ENCODE measurements at regions not wholly inside any gene's neighbourhood (a gene's known extent, or its start where the extent isn't known, plus 50 kb on each side); places are given as distances from the start of the nearest gene placed in this dataset.
A peak's percentile ranks its signal among the peaks of the same experiment; 100 is the strongest.
"Not testable (repeated sequence)": the region's sequence is repeated elsewhere in the genome, so short reads cannot be mapped to it uniquely, and the experiment has no call there.

GRCh38 chr6:167216390-167217050, 58.7 kb upstream of the GPR31 start:
- not testable (repeated sequence) for H3K4ac ChIP-seq (ENCODE audit: low read length); H2BK12ac ChIP-seq (ENCODE audit: low read length); H2BK120ac ChIP-seq (ENCODE audit: low read depth, low read length); H3K14ac ChIP-seq (ENCODE audit: low read length); H3K79me1 ChIP-seq (ENCODE audit: low read depth, low read length); H3K27me3 ChIP-seq (ENCODE audit: control insufficient read depth in 3 of 3, insufficient read depth in 3 of 3, low read depth in 1 of 3, low read length in 3 of 3); H3K4me3 ChIP-seq (ENCODE audit: low read length in 2 of 2); H4K91ac ChIP-seq (ENCODE audit: low read depth, low read length, poor library complexity); H3K27ac ChIP-seq (replicated peaks; ENCODE audit: low read length); H2AK5ac ChIP-seq (ENCODE audit: low read depth, low read length); H2AFZ ChIP-seq (ENCODE audit: low read length); H3K4me1 ChIP-seq (ENCODE audit: control insufficient read depth in 2 of 2, insufficient read depth in 1 of 2, low read depth in 1 of 2, low read length in 2 of 2); H3K4me2 ChIP-seq (ENCODE audit: insufficient read depth, low read length, poor library complexity, severe bottlenecking); H3K18ac ChIP-seq (ENCODE audit: low read length); H2BK15ac ChIP-seq (ENCODE audit: low read length); H2BK5ac ChIP-seq (ENCODE audit: low read length); H4K8ac ChIP-seq (ENCODE audit: low read depth, low read length); H3K36me3 ChIP-seq (replicated peaks in 1 of 2; ENCODE audit: control insufficient read depth in 2 of 2, insufficient read depth in 2 of 2, low read length in 2 of 2); H3K9me3 ChIP-seq (replicated peaks in 1 of 2; ENCODE audit: control insufficient read depth in 2 of 2, insufficient read depth in 1 of 2, low read depth in 1 of 2, low read length in 2 of 2); H3K9ac ChIP-seq (ENCODE audit: low read depth, low read length, poor library complexity); H3K23ac ChIP-seq (ENCODE audit: low read depth, low read length, poor library complexity); DNase-seq (ENCODE audit: low spot score)
- no CpG with 5 or more reads among the region's 15 CpGs for WGBS, 2 donors (ENCODE audit: extremely low coverage in 2 of 2, insufficient read length in 2 of 2, insufficient replicate concordance in 1 of 2)

DNA sequence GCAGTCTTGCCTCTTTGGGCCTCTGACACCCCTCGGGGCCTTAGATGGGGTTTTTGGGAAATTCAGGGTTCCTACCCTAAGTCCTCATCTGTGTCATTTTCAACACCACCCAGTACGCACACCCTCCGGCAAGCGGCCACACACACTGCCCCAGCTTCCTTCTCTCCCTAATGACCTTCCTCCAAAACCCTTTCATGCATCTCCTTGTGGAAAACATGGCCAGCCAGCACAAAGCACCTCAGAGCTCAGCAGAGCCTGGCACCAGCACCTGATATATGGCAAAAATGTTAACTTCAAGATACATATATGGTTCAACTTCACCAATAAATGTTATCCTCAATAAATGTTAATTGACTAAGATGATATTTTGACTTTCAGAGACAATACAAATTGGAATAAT, 59.3 kb upstream of the GPR31 start:
- not testable (repeated sequence) for H3K23ac ChIP-seq (ENCODE audit: low read depth, low read length, poor library complexity); H3K4me2 ChIP-seq (ENCODE audit: insufficient read depth, low read length, poor library complexity, severe bottlenecking); H2AFZ ChIP-seq (ENCODE audit: low read length); H2BK15ac ChIP-seq (ENCODE audit: low read length); H3K27ac ChIP-seq (replicated peaks; ENCODE audit: low read length); H2BK120ac ChIP-seq (ENCODE audit: low read depth, low read length); DNase-seq (ENCODE audit: low spot score); H3K79me1 ChIP-seq (ENCODE audit: low read depth, low read length); H3K14ac ChIP-seq (ENCODE audit: low read length); H3K9me3 ChIP-seq (replicated peaks in 1 of 2; ENCODE audit: control insufficient read depth in 2 of 2, insufficient read depth in 1 of 2, low read depth in 1 of 2, low read length in 2 of 2); H3K27me3 ChIP-seq (ENCODE audit: control insufficient read depth in 3 of 3, insufficient read depth in 3 of 3, low read depth in 1 of 3, low read length in 3 of 3); H3K36me3 ChIP-seq (replicated peaks in 1 of 2; ENCODE audit: control insufficient read depth in 2 of 2, insufficient read depth in 2 of 2, low read length in 2 of 2); H3K9ac ChIP-seq (ENCODE audit: low read depth, low read length, poor library complexity); H3K4me3 ChIP-seq (ENCODE audit: low read length in 2 of 2); H3K18ac ChIP-seq (ENCODE audit: low read length); H2BK12ac ChIP-seq (ENCODE audit: low read length); H4K91ac ChIP-seq (ENCODE audit: low read depth, low read length, poor library complexity); H4K8ac ChIP-seq (ENCODE audit: low read depth, low read length); H3K4me1 ChIP-seq (ENCODE audit: control insufficient read depth in 2 of 2, insufficient read depth in 1 of 2, low read depth in 1 of 2, low read length in 2 of 2); H3K4ac ChIP-seq (ENCODE audit: low read length); H2BK5ac ChIP-seq (ENCODE audit: low read length); H2AK5ac ChIP-seq (ENCODE audit: low read depth, low read length)
- WGBS, 2 donors (ENCODE audit: extremely low coverage in 2 of 2, insufficient read length in 2 of 2, insufficient replicate concordance in 1 of 2): no CpG with 5 or more reads among the region's 4 CpGs

- H2BK15ac ChIP-seq (ENCODE audit: low read length); H3K27me3 ChIP-seq (ENCODE audit: control insufficient read depth in 3 of 3, insufficient read depth in 3 of 3, low read depth in 1 of 3, low read length in 3 of 3); H3K23ac ChIP-seq (ENCODE audit: low read depth, low read length, poor library complexity); H2BK5ac ChIP-seq (ENCODE audit: low read length); H2AFZ ChIP-seq (ENCODE audit: low read length); DNase-seq (ENCODE audit: low spot score); H2BK120ac ChIP-seq (ENCODE audit: low read depth, low read length); H3K36me3 ChIP-seq (replicated peaks in 1 of 2; ENCODE audit: control insufficient read depth in 2 of 2, insufficient read depth in 2 of 2, low read length in 2 of 2); H3K14ac ChIP-seq (ENCODE audit: low read length); H2AK5ac ChIP-seq (ENCODE audit: low read depth, low read length); H3K27ac ChIP-seq (replicated peaks; ENCODE audit: low read length); H3K9ac ChIP-seq (ENCODE audit: low read depth, low read length, poor library complexity); H3K4me1 ChIP-seq (ENCODE audit: control insufficient read depth in 2 of 2, insufficient read depth in 1 of 2, low read depth in 1 of 2, low read length in 2 of 2); H3K4ac ChIP-seq (ENCODE audit: low read length); H2BK12ac ChIP-seq (ENCODE audit: low read length); H3K4me3 ChIP-seq (ENCODE audit: low read length in 2 of 2); H3K9me3 ChIP-seq (replicated peaks in 1 of 2; ENCODE audit: control insufficient read depth in 2 of 2, insufficient read depth in 1 of 2, low read depth in 1 of 2, low read length in 2 of 2); H4K91ac ChIP-seq (ENCODE audit: low read depth, low read length, poor library complexity); H3K4me2 ChIP-seq (ENCODE audit: insufficient read depth, low read length, poor library complexity, severe bottlenecking); H3K79me1 ChIP-seq (ENCODE audit: low read depth, low read length); H3K18ac ChIP-seq (ENCODE audit: low read length); H4K8ac ChIP-seq (ENCODE audit: low read depth, low read length): not testable (repeated sequence)
- no CpG with 5 or more reads among the region's 15 CpGs for WGBS, 2 donors (ENCODE audit: extremely low coverage in 2 of 2, insufficient read length in 2 of 2, insufficient replicate concordance in 1 of 2)
Measured at GRCh38 chr6:167217951-167218759, 60.4 kb upstream of the GPR31 start.

DNA sequence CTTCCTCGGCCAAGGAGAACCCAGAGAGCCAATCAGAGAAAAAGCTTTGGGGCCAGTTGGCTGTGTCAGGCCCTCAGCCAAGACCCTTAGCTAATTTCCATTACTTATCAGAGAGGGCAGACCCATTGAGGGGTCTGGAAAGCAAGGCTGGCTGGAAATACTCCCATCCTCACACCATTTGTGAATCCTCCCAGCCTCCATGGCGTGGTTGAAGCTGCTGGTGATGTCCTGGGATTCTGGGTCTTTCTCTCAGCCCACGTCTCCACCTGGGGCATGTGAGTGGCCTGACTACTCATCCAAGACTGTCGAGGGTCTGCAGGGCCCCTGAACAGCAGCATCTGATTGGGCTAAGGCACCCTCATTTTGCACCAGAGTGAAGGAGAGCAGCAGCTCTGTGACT, 61.3 kb upstream of the GPR31 start:
- not testable (repeated sequence) for H4K91ac ChIP-seq (ENCODE audit: low read depth, low read length, poor library complexity); H3K9ac ChIP-seq (ENCODE audit: low read depth, low read length, poor library complexity); H3K14ac ChIP-seq (ENCODE audit: low read length); H3K36me3 ChIP-seq (replicated peaks in 1 of 2; ENCODE audit: control insufficient read depth in 2 of 2, insufficient read depth in 2 of 2, low read length in 2 of 2); H4K8ac ChIP-seq (ENCODE audit: low read depth, low read length); H3K4me3 ChIP-seq (ENCODE audit: low read length in 2 of 2); H3K9me3 ChIP-seq (replicated peaks in 1 of 2; ENCODE audit: control insufficient read depth in 2 of 2, insufficient read depth in 1 of 2, low read depth in 1 of 2, low read length in 2 of 2); H2BK5ac ChIP-seq (ENCODE audit: low read length); H3K27me3 ChIP-seq (ENCODE audit: control insufficient read depth in 3 of 3, insufficient read depth in 3 of 3, low read depth in 1 of 3, low read length in 3 of 3); H3K4me1 ChIP-seq (ENCODE audit: control insufficient read depth in 2 of 2, insufficient read depth in 1 of 2, low read depth in 1 of 2, low read length in 2 of 2); H3K4me2 ChIP-seq (ENCODE audit: insufficient read depth, low read length, poor library complexity, severe bottlenecking); H3K27ac ChIP-seq (replicated peaks; ENCODE audit: low read length); H3K4ac ChIP-seq (ENCODE audit: low read length); H3K23ac ChIP-seq (ENCODE audit: low read depth, low read length, poor library complexity); H2AFZ ChIP-seq (ENCODE audit: low read length); H3K79me1 ChIP-seq (ENCODE audit: low read depth, low read length); H2BK15ac ChIP-seq (ENCODE audit: low read length); DNase-seq (ENCODE audit: low spot score)
- peak overlapping the region; percentile 46 for H2BK12ac ChIP-seq (ENCODE audit: low read length)
- H2AK5ac ChIP-seq (ENCODE audit: low read depth, low read length): peak overlapping the region; percentile 90
- H2BK120ac ChIP-seq (ENCODE audit: low read depth, low read length): peak overlapping the region; percentile 87
- peak overlapping the region; percentile 44 for H3K18ac ChIP-seq (ENCODE audit: low read length)
- no CpG with 5 or more reads among the region's 4 CpGs for WGBS, 2 donors (ENCODE audit: extremely low coverage in 2 of 2, insufficient read length in 2 of 2, insufficient replicate concordance in 1 of 2)
